Caco-2 (cell line): ENCODE measurements at regions not wholly inside any gene's neighbourhood (a gene's known extent, or its start where the extent isn't known, plus 50 kb on each side); places are given as distances from the start of the nearest gene placed in this dataset.
"Not testable (repeated sequence)": the region's sequence is repeated elsewhere in the genome, so short reads cannot be mapped to it uniquely, and the experiment has no call there.

Source experiments
- BruUV-seq: library from RNA; stranded (reverse); fragments of 400-500 nt; replicated peaks from 2 replicates; lab custom pipeline; 2021; lab: Mats Ljungman, UMichigan
- CTCF ChIA-PET: fragments of 300-600 bp; sonication (Branson Sonifier 250); formaldehyde crosslinking; loops from one replicate; lab custom pipeline; 2022; ENCODE audit warnings: antibody characterized with exemption; lab: Charles Lee
- POLR2A ChIA-PET: fragments of 300-600 bp; sonication (Branson Sonifier 250); formaldehyde crosslinking; loops from one replicate; lab custom pipeline; 2022; ENCODE audit warnings: antibody characterized with exemption; lab: Charles Lee
- DNase-seq, 2 experiments: peaks; one replicate each; pipeline versions ENCODE4 v3.0.0 to v3.0.0-alpha.2; 2020 to 2022
- H3K27me3 ChIP-seq: replicated peaks from 2 replicates; pipeline ENCODE4 v1.6.0; 2011; ENCODE audit warnings: low read length; ENCODE audit not compliant: control insufficient read depth, insufficient read depth
- H3K36me3 ChIP-seq: 2 replicates; pipeline ENCODE4 v1.5.1; 2011; ENCODE audit warnings: low read length; ENCODE audit not compliant: control insufficient read depth, insufficient read depth
- H3K4me1 ChIP-seq: fragments of 250-450 bp; sonication (Bioruptor Pico); 2 replicates; pipeline ENCODE4 v1.5.1; 2020; ENCODE audit warnings: mild to moderate bottlenecking
- H3K4me3 ChIP-seq: 2 replicates; pipeline ENCODE4 v1.5.1; 2011; ENCODE audit warnings: low read depth, mild to moderate bottlenecking, control low read depth, low read length
- H3K9me3 ChIP-seq: fragments of 250-450 bp; sonication (Bioruptor Pico); 2 replicates; pipeline ENCODE4 v1.5.1; 2020; ENCODE audit warnings: mild to moderate bottlenecking, moderate library complexity
- H3K27ac Mint-ChIP-seq: one replicate; pipeline ENCODE4 v1.8.0; 2022; ENCODE audit warnings: mixed read lengths; ENCODE audit not compliant: unreplicated experiment
- H3K27me3 Mint-ChIP-seq: one replicate; pipeline ENCODE4 v1.8.0; 2022; ENCODE audit warnings: mixed read lengths; ENCODE audit not compliant: insufficient read depth, unreplicated experiment
- H3K36me3 Mint-ChIP-seq: one replicate; pipeline ENCODE4 v1.8.0; 2022; ENCODE audit warnings: mild to moderate bottlenecking, mixed read lengths; ENCODE audit not compliant: insufficient read depth, unreplicated experiment
- H3K4me1 Mint-ChIP-seq: one replicate; pipeline ENCODE4 v1.8.0; 2022; ENCODE audit warnings: low read depth, mixed read lengths; ENCODE audit not compliant: unreplicated experiment
- H3K4me3 Mint-ChIP-seq: one replicate; pipeline ENCODE4 v1.8.0; 2022; ENCODE audit warnings: mild to moderate bottlenecking, moderate library complexity, mixed read lengths; ENCODE audit not compliant: unreplicated experiment
- H3K9me3 Mint-ChIP-seq: one replicate; pipeline ENCODE4 v1.8.0; 2022; ENCODE audit warnings: mixed read lengths; ENCODE audit not compliant: unreplicated experiment
- CTCF ChIP-seq, 2 experiments: fragments of 200-600 bp in 1 of 2; IDR thresholded peaks; 1 replicate in 1 of 2; 2 replicates in 1 of 2; pipeline versions ENCODE4 v1.5.1 to v1.8.0; 2011 to 2022; ENCODE audit warnings: antibody characterized with exemption in 1 of 2, control low read depth in 1 of 2, inconsistent platforms in 1 of 2, low read depth in 1 of 2, low read length in 1 of 2, mild to moderate bottlenecking in 1 of 2, moderate library complexity in 1 of 2; ENCODE audit not compliant: insufficient read depth in 1 of 2, severe bottlenecking in 1 of 2, unreplicated experiment in 1 of 2
- intact Hi-C: fragments of 100-400 bp; cut with micrococcal nuclease; formaldehyde crosslinking; loops from one replicate; pipeline ENCODE4 v1.10.0; 2022; ENCODE audit not compliant: unreplicated experiment

GRCh38 chr12:116661341-116661740 lies 76.5 kb downstream of the SPRING1 start:
- Histone ChIP-seq H3K36me3 (no peaks in the 10 kb centered on the region; the same call in 1 of the 2 replicates), H3K9me3 (no peaks in the 10 kb centered on the region), H3K27me3 (no peaks in the 10 kb centered on the region), H3K4me3 (peak overlapping the region; percentile 56), H3K4me1 (peaks cover 41% of the 10 kb centered on the region)
- POLR2A ChIA-PET: interaction anchor here (1.1 kb wide), 1 partner anchor 24 kb away, joined by 4 read pairs; no protein-coding TSS in a partner anchor
- H3K4me1 Mint-ChIP-seq: peaks cover 39% of the 10 kb centered on the region
- peak overlapping the region; percentile 75 for H3K27ac Mint-ChIP-seq
- BruUV-seq: no TSS peak
- intact Hi-C loops: loop anchor here (5.0 kb wide), 1 partner anchor 1204 kb away; no protein-coding TSS in a partner anchor
- TF ChIP-seq CTCF (IDR thresholded peaks at IDR 0.05; ENCODE audit: insufficient read depth in 1 of 2, low read depth in 1 of 2, low read length in 1 of 2, severe bottlenecking in 1 of 2, unreplicated experiment in 1 of 2): no peak
- H3K9me3 Mint-ChIP-seq: peaks cover 9% of the 10 kb centered on the region
- CTCF ChIA-PET: interaction anchor here (0.6 to 1.2 kb wide), 3 partner anchors 26 to 743 kb away, joined by 3 to 5 read pairs (median 3); no protein-coding TSS in a partner anchor
- peaks cover 50% of the 10 kb centered on the region for H3K36me3 Mint-ChIP-seq
- no peaks in the 10 kb centered on the region for H3K27me3 Mint-ChIP-seq
- H3K4me3 Mint-ChIP-seq: peak overlapping the region; percentile 92
- DNase-seq: peak; percentile 78 to 83

DNA sequence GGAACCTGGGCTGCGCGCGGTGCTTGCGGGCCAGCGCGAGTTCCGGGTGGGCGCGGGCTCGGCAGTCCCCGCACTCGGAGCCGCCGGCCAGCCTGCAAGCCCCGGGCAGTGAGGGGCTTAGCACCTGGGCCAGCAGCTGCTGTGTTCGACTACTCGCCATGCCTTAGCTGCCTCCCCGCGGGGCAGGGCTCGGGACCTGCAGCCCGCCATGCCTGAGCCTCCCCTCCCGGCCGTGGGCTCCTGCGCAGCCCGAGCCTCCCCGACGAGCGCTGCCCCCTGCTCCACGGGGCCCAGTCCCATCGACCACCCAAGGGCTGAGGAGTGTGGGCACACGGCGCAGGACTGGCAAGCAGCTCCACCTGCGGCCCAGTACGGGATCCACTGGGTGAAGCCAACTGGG lies 77.1 kb downstream of the SPRING1 start:
- not testable (repeated sequence) for H3K9me3 Mint-ChIP-seq, BruUV-seq, DNase-seq, H3K27me3 ChIP-seq, H3K27me3 Mint-ChIP-seq, H3K36me3 ChIP-seq, H3K4me3 ChIP-seq, H3K4me3 Mint-ChIP-seq, H3K9me3 ChIP-seq
- ChIA-PET POLR2A (interaction anchor here (1.1 kb wide), 1 partner anchor 24 kb away, joined by 4 read pairs; no protein-coding TSS in a partner anchor), CTCF (interaction anchor here (1.1 to 1.2 kb wide), 2 partner anchors 27 to 43 kb away, joined by 3 to 5 read pairs; no protein-coding TSS in a partner anchor)
- peaks cover 46% of the 10 kb centered on the region for H3K36me3 Mint-ChIP-seq
- H3K27ac Mint-ChIP-seq: peak overlapping the region; percentile 75
- intact Hi-C loops: loop anchor here (5.0 kb wide), 1 partner anchor 1203 kb away; no protein-coding TSS in a partner anchor
- peaks cover 41% of the 10 kb centered on the region for H3K4me1 ChIP-seq
- peaks cover 36% of the 10 kb centered on the region for H3K4me1 Mint-ChIP-seq

DNA sequence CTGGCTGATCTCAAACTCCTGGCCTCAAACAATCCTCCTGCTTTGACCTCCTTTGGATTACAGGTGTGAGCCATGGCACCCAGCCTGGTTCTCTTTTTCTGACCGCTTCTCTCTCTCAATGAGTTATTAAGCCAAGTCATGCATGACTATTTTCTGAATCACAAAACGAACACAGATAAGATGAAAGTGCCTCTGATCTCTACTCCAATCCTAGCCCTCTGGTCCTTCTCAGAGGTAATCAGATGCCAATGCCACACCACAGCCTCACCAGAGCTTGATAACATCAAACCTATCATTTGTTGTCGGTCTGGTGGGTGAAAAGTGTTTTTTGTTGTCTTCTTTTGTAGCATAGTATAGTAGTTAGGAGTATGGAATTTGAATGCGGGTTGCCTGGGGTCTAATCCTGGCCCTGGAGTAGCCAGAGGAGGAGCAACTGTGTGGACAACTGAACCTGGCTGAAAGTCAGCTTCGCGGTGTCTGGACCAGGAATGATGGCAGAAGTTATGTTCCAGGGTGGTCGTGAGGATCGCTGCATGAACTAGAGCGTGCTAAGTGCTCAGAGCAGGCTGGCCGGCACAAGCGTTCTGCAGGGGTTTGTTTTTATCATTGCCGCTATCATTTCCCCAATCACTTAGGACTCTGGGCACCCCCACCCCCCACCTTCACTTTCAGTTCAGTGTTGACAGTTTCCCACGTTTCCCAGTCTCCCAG lies 77.9 kb downstream of the SPRING1 start:
- peak overlapping the region; percentile 5 for H3K4me3 Mint-ChIP-seq
- CTCF ChIA-PET: no interaction called here
- H3K27ac Mint-ChIP-seq: peak overlapping the region; percentile 75
- POLR2A ChIA-PET: no interaction called here
- no peaks in the 10 kb centered on the region for H3K27me3 Mint-ChIP-seq
- intact Hi-C loops: loop anchor here (5.0 kb wide), 1 partner anchor 1203 kb away; no protein-coding TSS in a partner anchor
- H3K36me3 Mint-ChIP-seq: peaks cover 38% of the 10 kb centered on the region
- peaks cover 28% of the 10 kb centered on the region for H3K4me1 Mint-ChIP-seq
- no peak for TF ChIP-seq CTCF (IDR thresholded peaks at IDR 0.05; ENCODE audit: insufficient read depth in 1 of 2, low read depth in 1 of 2, low read length in 1 of 2, severe bottlenecking in 1 of 2, unreplicated experiment in 1 of 2)
- peak in 1 of 2 experiments; percentile 12 for DNase-seq
- H3K4me1 ChIP-seq: peaks cover 41% of the 10 kb centered on the region
- no peaks in the 10 kb centered on the region for H3K9me3 Mint-ChIP-seq
- no peaks in the 10 kb centered on the region for H3K27me3 ChIP-seq
- H3K4me3 ChIP-seq: no peak overlapping the region
- BruUV-seq: no TSS peak
- H3K36me3 ChIP-seq: no peaks in the 10 kb centered on the region
- no peaks in the 10 kb centered on the region for H3K9me3 ChIP-seq
